DOHH2 (cell line): ENCODE measurements at regions not wholly inside any gene's neighbourhood (a gene's known extent, or its start where the extent isn't known, plus 50 kb on each side); places are given as distances from the start of the nearest gene placed in this dataset.

Experiments used
- H3F3A ChIP-seq: fragments of 200-600 bp; sonication (generic), shearing (Covaris generic); 2 replicates; pipeline ENCODE4 v1.6.0; 2016; ENCODE audit warnings: antibody characterized with exemption, mild to moderate bottlenecking; ENCODE audit not compliant: control insufficient read depth, insufficient read depth
- H3K27ac ChIP-seq: fragments of 200-600 bp; sonication (generic); 2 replicates; pipeline ENCODE4 v1.5.1; 2014; ENCODE audit warnings: low read depth, mild to moderate bottlenecking, low read length, moderate library complexity
- H3K27me3 ChIP-seq: fragments of 200-600 bp; sonication (generic); 2 replicates; pipeline ENCODE4 v1.6.1; 2014; ENCODE audit warnings: mild to moderate bottlenecking, low read length, mixed read lengths; ENCODE audit not compliant: control insufficient read depth
- H3K36me3 ChIP-seq: fragments of 200-600 bp; sonication (generic); 2 replicates; pipeline ENCODE4 v1.6.1; 2014; ENCODE audit warnings: mild to moderate bottlenecking, low read length, moderate library complexity, mixed read lengths; ENCODE audit not compliant: control insufficient read depth
- H3K4me1 ChIP-seq: fragments of 200-600 bp; sonication (generic); 2 replicates; pipeline ENCODE4 v1.6.1; 2014; ENCODE audit warnings: mild to moderate bottlenecking, low read length, mixed read lengths; ENCODE audit not compliant: control insufficient read depth
- H3K4me2 ChIP-seq: fragments of 200-600 bp; sonication (generic); 2 replicates; pipeline ENCODE4 v1.6.0; 2014; ENCODE audit warnings: mild to moderate bottlenecking, low read length, moderate library complexity
- H3K4me3 ChIP-seq: fragments of 200-600 bp; sonication (generic); 2 replicates; pipeline ENCODE4 v1.5.1; 2014; ENCODE audit warnings: mild to moderate bottlenecking, low read length, mixed read lengths
- H3K79me2 ChIP-seq: fragments of 200-600 bp; sonication (generic); 2 replicates; pipeline ENCODE4 v1.6.1; 2014; ENCODE audit warnings: mild to moderate bottlenecking, low read length, mixed read lengths; ENCODE audit not compliant: control insufficient read depth
- H3K9me2 ChIP-seq: fragments of 200-600 bp; sonication (generic); replicated peaks from 2 replicates; pipeline ENCODE4 v1.6.1; 2014; ENCODE audit warnings: mild to moderate bottlenecking, low read length, mixed read lengths; ENCODE audit not compliant: control insufficient read depth
- H3K9me3 ChIP-seq: fragments of 200-600 bp; sonication (generic); 2 replicates; pipeline ENCODE4 v1.6.1; 2014; ENCODE audit warnings: antibody characterized with exemption, low read length, mixed read lengths; ENCODE audit not compliant: control insufficient read depth, insufficient read depth
- H4K20me1 ChIP-seq: fragments of 200-600 bp; sonication (generic); 2 replicates; pipeline ENCODE4 v1.6.0; 2014; ENCODE audit warnings: low read depth, mild to moderate bottlenecking, antibody characterized with exemption, low read length, moderate library complexity; ENCODE audit not compliant: control insufficient read depth, insufficient read depth
- EZH2phosphoT487 ChIP-seq: fragments of 200-600 bp; sonication (generic); IDR thresholded peaks from 2 replicates; pipeline ENCODE4 v1.6.1; 2017; ENCODE audit warnings: borderline replicate concordance, mild to moderate bottlenecking, antibody characterized with exemption, low read length, moderate library complexity, mixed read lengths
- TF ChIP-seq, protein P1 (sequence below): fragments of 200-600 bp; sonication (generic); IDR thresholded peaks from one replicate; pipeline ENCODE4 v1.5.1; 2014; ENCODE audit warnings: antibody characterized with exemption, mild to moderate bottlenecking, low read depth, low read length; ENCODE audit not compliant: poor library complexity, severe bottlenecking

DNA sequence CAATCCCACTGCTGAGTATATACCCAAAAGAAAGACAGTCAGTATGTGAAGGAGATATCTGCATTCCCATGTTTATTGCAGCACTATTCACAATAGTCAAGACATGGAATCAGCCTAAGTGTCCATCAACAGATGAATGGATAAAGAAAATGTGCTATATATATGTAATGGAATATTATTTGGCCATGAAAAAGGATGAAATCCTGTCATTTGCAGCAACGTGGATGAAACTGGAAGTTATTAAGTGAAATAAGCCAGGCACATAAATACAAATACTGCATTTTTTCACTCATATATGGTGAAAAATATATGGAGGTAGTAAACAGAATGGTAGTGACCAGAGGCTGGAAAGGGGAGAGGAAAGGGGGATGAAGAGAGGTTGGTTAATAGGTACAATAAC is 188.9 kb upstream of the SERP2 start:
- H3K4me2 ChIP-seq: no peak overlapping the region
- H3K27me3 ChIP-seq: no peaks in the 10 kb centered on the region
- no peaks in the 10 kb centered on the region for H3K4me1 ChIP-seq
- H3K79me2 ChIP-seq: no peaks in the 10 kb centered on the region
- no peaks in the 10 kb centered on the region for H4K20me1 ChIP-seq
- no peaks in the 10 kb centered on the region for H3K9me2 ChIP-seq
- H3K4me3 ChIP-seq: no peak overlapping the region
- TF ChIP-seq EZH2phosphoT487: no peak
- TF ChIP-seq, protein P1, sequence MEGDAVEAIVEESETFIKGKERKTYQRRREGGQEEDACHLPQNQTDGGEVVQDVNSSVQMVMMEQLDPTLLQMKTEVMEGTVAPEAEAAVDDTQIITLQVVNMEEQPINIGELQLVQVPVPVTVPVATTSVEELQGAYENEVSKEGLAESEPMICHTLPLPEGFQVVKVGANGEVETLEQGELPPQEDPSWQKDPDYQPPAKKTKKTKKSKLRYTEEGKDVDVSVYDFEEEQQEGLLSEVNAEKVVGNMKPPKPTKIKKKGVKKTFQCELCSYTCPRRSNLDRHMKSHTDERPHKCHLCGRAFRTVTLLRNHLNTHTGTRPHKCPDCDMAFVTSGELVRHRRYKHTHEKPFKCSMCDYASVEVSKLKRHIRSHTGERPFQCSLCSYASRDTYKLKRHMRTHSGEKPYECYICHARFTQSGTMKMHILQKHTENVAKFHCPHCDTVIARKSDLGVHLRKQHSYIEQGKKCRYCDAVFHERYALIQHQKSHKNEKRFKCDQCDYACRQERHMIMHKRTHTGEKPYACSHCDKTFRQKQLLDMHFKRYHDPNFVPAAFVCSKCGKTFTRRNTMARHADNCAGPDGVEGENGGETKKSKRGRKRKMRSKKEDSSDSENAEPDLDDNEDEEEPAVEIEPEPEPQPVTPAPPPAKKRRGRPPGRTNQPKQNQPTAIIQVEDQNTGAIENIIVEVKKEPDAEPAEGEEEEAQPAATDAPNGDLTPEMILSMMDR: no peak
- no peak overlapping the region for H3K27ac ChIP-seq
- H3K36me3 ChIP-seq: no peaks in the 10 kb centered on the region
- H3K9me3 ChIP-seq: peaks cover 4% of the 10 kb centered on the region; the same call in 1 of the 2 replicates
- H3F3A ChIP-seq: no peaks in the 10 kb centered on the region

DNA sequence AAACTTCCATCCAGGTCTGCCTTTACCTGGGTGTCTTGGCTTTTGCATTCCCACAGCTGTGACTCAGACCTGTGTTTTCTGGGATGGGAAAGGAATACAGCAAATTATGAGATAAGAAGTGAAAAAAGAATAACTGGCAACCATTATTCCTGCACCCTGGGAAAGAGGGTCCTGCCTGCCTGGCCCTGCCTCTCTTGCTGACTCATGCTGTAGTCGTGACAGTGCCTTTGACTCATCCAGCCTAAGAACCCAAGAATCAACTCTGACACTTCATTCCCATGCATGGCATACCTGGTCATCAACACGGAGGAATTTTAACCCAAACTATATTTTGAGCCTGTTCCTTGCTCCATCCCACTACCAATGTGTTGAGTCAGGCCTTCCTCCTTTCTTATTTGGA is 185.4 kb upstream of the SERP2 start:
- Histone ChIP-seq H3K27me3 (no peaks in the 10 kb centered on the region), H3K79me2 (no peaks in the 10 kb centered on the region), H3K27ac (no peak overlapping the region), H3K36me3 (no peaks in the 10 kb centered on the region), H3F3A (no peaks in the 10 kb centered on the region), H3K9me2 (no peaks in the 10 kb centered on the region), H3K4me1 (no peaks in the 10 kb centered on the region), H3K4me2 (no peak overlapping the region), H3K4me3 (no peak overlapping the region), H4K20me1 (no peaks in the 10 kb centered on the region), H3K9me3 (peaks cover 4% of the 10 kb centered on the region; the same call in 1 of the 2 replicates)
- TF ChIP-seq, protein P1: no peak
- no peak for TF ChIP-seq EZH2phosphoT487

DNA sequence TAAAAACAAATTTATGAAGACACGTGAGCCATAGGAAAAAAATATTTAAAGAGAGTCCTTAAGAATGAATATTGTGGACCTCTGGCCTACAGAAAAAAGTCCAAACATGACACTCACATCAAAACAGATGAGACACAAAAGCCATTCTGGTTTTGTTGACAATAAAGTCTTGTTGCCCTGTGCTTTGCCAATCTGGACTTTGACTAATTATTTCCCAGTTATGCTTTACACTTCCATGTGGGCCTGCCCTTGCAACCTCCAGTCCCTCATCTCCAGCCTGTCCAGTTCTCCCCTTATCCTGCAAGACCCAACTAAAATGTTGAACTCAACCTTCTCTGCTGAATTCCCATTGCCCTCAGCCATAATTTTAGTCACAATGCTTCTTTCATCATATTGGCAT is 184.5 kb upstream of the SERP2 start:
- Histone ChIP-seq H3K79me2 (no peaks in the 10 kb centered on the region), H3K36me3 (no peaks in the 10 kb centered on the region), H3K4me2 (no peak overlapping the region), H3K4me1 (no peaks in the 10 kb centered on the region), H3K4me3 (no peak overlapping the region), H3K9me2 (no peaks in the 10 kb centered on the region), H3K27me3 (no peaks in the 10 kb centered on the region), H3F3A (no peaks in the 10 kb centered on the region), H3K9me3 (peaks cover 4% of the 10 kb centered on the region; the same call in 1 of the 2 replicates), H3K27ac (no peak overlapping the region), H4K20me1 (no peaks in the 10 kb centered on the region)
- no peak for TF ChIP-seq EZH2phosphoT487
- TF ChIP-seq, protein P1: no peak
